ENCODE measurements at regions not wholly inside any gene's neighbourhood (a gene's known extent, or its start where the extent isn't known, plus 50 kb on each side); places are given as distances from the start of the nearest gene placed in this dataset.

DNA sequence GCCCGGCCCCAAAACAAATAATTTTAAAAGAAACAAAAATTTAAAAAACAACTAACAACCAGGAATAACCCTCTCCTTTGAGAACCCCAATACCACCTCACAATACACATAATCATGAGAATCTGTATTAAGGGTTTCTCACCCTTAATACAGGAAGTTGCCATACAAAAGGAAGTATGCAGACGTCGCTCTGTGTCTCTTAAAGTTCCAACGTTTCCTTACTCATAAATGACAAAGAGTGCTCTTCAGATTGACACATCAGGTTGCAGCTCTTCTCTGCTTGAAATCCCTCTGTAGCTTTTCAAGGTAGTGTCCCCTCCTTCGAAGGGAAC is 73.9 kb upstream of the IRF2 start (continued):
- TF ChIP-seq, protein P1, sequence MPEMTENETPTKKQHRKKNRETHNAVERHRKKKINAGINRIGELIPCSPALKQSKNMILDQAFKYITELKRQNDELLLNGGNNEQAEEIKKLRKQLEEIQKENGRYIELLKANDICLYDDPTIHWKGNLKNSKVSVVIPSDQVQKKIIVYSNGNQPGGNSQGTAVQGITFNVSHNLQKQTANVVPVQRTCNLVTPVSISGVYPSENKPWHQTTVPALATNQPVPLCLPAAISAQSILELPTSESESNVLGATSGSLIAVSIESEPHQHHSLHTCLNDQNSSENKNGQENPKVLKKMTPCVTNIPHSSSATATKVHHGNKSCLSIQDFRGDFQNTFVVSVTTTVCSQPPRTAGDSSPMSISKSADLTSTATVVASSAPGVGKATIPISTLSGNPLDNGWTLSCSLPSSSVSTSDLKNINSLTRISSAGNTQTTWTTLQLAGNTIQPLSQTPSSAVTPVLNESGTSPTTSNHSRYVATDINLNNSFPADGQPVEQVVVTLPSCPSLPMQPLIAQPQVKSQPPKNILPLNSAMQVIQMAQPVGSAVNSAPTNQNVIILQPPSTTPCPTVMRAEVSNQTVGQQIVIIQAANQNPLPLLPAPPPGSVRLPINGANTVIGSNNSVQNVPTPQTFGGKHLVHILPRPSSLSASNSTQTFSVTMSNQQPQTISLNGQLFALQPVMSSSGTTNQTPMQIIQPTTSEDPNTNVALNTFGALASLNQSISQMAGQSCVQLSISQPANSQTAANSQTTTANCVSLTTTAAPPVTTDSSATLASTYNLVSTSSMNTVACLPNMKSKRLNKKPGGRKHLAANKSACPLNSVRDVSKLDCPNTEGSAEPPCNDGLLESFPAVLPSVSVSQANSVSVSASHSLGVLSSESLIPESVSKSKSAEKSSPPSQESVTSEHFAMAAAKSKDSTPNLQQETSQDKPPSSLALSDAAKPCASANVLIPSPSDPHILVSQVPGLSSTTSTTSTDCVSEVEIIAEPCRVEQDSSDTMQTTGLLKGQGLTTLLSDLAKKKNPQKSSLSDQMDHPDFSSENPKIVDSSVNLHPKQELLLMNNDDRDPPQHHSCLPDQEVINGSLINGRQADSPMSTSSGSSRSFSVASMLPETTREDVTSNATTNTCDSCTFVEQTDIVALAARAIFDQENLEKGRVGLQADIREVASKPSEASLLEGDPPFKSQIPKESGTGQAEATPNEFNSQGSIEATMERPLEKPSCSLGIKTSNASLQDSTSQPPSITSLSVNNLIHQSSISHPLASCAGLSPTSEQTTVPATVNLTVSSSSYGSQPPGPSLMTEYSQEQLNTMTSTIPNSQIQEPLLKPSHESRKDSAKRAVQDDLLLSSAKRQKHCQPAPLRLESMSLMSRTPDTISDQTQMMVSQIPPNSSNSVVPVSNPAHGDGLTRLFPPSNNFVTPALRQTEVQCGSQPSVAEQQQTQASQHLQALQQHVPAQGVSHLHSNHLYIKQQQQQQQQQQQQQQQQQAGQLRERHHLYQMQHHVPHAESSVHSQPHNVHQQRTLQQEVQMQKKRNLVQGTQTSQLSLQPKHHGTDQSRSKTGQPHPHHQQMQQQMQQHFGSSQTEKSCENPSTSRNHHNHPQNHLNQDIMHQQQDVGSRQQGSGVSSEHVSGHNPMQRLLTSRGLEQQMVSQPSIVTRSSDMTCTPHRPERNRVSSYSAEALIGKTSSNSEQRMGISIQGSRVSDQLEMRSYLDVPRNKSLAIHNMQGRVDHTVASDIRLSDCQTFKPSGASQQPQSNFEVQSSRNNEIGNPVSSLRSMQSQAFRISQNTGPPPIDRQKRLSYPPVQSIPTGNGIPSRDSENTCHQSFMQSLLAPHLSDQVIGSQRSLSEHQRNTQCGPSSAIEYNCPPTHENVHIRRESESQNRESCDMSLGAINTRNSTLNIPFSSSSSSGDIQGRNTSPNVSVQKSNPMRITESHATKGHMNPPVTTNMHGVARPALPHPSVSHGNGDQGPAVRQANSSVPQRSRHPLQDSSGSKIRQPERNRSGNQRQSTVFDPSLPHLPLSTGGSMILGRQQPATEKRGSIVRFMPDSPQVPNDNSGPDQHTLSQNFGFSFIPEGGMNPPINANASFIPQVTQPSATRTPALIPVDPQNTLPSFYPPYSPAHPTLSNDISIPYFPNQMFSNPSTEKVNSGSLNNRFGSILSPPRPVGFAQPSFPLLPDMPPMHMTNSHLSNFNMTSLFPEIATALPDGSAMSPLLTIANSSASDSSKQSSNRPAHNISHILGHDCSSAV (CRISPR knock-in tag; IDR thresholded peaks at IDR 0.05; ENCODE audit: borderline replicate concordance), result no peak

DNA sequence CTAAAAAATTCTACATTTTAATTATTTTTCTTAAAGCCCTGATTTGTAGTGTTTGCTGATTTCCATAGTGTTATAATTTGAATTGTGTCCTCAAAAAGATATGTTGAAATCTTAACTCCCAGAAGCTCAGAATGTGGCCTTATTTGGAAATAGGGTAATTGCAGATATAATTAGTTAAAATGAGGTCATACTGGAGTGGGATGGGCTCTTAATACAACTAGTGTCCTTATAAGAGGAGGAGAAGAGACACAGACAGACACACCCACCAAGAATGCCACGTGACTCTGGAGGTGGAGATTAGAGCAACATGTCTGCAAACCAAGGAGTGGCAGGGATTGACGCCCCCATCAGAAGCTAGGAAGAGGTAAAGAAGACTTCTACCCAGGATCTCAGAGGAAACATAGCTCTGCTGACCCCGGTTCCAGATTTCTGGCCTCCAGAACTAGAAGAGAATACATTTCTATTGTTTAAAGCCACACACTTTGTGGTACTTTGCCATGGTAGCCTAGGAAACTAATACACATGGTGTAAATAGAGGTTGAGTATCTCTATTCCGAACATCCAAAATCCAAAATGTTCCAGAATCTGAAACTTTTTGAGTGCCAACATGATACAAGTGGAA is 70.5 kb upstream of the IRF2 start:
- in situ Hi-C loops (cut with HindIII; ENCODE audit: extremely low pct_ligation_motif_present, low pct_unique_long_range_greater_than_20kb), result no loop called here
- H3K4me3 ChIP-seq (replicated peaks in 1 of 3; ENCODE audit: insufficient read depth in 1 of 3, low read depth in 2 of 3, low read length in 3 of 3), result no peak overlapping the region
- FAIRE-seq (no peak), DNase-seq (ENCODE audit: low spot score) (no peak), ATAC-seq (no peak)
- H3K4me1 ChIP-seq (ENCODE audit: insufficient read depth, low read length), result peaks cover 46% of the 10 kb centered on the region
- H4K20me1 ChIP-seq (ENCODE audit: insufficient read depth, low read length), result no peaks in the 10 kb centered on the region
- no TSS peak for BruUV-seq (replicated peaks)
- H3K4me2 ChIP-seq (ENCODE audit: low read depth, low read length), result no peak overlapping the region
- no peak overlapping the region for H2AFZ ChIP-seq (ENCODE audit: low read length)
- no peaks in the 10 kb centered on the region for H3K27me3 ChIP-seq (ENCODE audit: control insufficient read depth in 1 of 2, insufficient read depth in 2 of 2, low read length in 2 of 2)
- no peak overlapping the region for H3K27ac ChIP-seq (ENCODE audit: extremely low read length, insufficient read depth, low read length)
- intact Hi-C loops (cut with micrococcal nuclease; ENCODE audit: unreplicated experiment), result loop anchor here (5.0 kb wide), 1 partner anchor 67 kb away; no protein-coding TSS in a partner anchor
- ChIA-PET CTCF (ENCODE audit: low intra/inter-chr PET ratio, low total read pairs) (no interaction called here), POLR2A (no interaction called here)
- no peaks in the 10 kb centered on the region for H3K9me3 ChIP-seq (ENCODE audit: low read length)
- H3K9ac ChIP-seq (ENCODE audit: insufficient read depth, low read depth, low read length), result no peak overlapping the region
- no peaks in the 10 kb centered on the region for H3K79me2 ChIP-seq (ENCODE audit: insufficient read depth, low read length)
- TF ChIP-seq, protein P2, sequence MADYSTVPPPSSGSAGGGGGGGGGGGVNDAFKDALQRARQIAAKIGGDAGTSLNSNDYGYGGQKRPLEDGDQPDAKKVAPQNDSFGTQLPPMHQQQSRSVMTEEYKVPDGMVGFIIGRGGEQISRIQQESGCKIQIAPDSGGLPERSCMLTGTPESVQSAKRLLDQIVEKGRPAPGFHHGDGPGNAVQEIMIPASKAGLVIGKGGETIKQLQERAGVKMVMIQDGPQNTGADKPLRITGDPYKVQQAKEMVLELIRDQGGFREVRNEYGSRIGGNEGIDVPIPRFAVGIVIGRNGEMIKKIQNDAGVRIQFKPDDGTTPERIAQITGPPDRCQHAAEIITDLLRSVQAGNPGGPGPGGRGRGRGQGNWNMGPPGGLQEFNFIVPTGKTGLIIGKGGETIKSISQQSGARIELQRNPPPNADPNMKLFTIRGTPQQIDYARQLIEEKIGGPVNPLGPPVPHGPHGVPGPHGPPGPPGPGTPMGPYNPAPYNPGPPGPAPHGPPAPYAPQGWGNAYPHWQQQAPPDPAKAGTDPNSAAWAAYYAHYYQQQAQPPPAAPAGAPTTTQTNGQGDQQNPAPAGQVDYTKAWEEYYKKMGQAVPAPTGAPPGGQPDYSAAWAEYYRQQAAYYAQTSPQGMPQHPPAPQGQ (CRISPR knock-in tag; IDR thresholded peaks at IDR 0.05; ENCODE audit: borderline replicate concordance), result no peak
- TF ChIP-seq ZNF44 (CRISPR knock-in tag; IDR thresholded peaks at IDR 0.05) (no peak), TBL1XR1 (IDR thresholded peaks at IDR 0.05; ENCODE audit: borderline replicate concordance, low read length, partially characterized antibody) (no peak), ISX (CRISPR knock-in tag; conservative IDR thresholded peaks at IDR 0.05) (no peak), CREM (IDR thresholded peaks at IDR 0.05) (no peak), CREM (CRISPR knock-in tag; IDR thresholded peaks at IDR 0.05) (no peak), NFRKB (IDR thresholded peaks at IDR 0.05) (no peak)
- no peaks in the 10 kb centered on the region for H3K36me3 ChIP-seq (replicated peaks in 1 of 2; ENCODE audit: control insufficient read depth in 1 of 2, insufficient read depth in 2 of 2, low read length in 2 of 2)
- 71% methylated on average over 4 of the region's 4 CpGs for WGBS (ENCODE audit: low lambda C conversion rate)

Data from HepG2 (cell line).